H1 (cell line): ENCODE measurements at regions not wholly inside any gene's neighbourhood (a gene's known extent, or its start where the extent isn't known, plus 50 kb on each side); places are given as distances from the start of the nearest gene placed in this dataset.

ENCODE experiments used
- CTCF ChIA-PET: fragments of 300-600 bp; sonication (Branson Sonifier 250); formaldehyde crosslinking; loops from one replicate; lab custom pipeline; 2021; ENCODE audit not compliant: partially characterized antibody; lab: Charles Lee
- POLR2A ChIA-PET: fragments of 300-600 bp; sonication (Branson Sonifier 250); formaldehyde crosslinking; loops from one replicate; lab custom pipeline; 2021; ENCODE audit warnings: inconsistent platforms; ENCODE audit not compliant: partially characterized antibody; lab: Charles Lee
- DNase-seq, 2 experiments: peaks; one replicate each; pipeline versions ENCODE4 v3.0.0 to v3.0.0-alpha.2; 2010 to 2022; ENCODE audit warnings: low spot score in 2 of 2, low read depth in 1 of 2, mixed read lengths in 1 of 2
- FAIRE-seq: peaks from 2 replicates; lab custom pipeline; 2011; peaks lifted over from hg19 to GRCh38; lab: Jason Lieb, UNC
- H2AFZ ChIP-seq: 2 replicates; pipeline ENCODE4 v1.8.1; 2012; ENCODE audit warnings: low read length, inconsistent platforms
- H2AK5ac ChIP-seq: 2 replicates; pipeline ENCODE4 v1.6.1; 2013; ENCODE audit warnings: low read depth, low read length
- H2BK120ac ChIP-seq: replicated peaks from 2 replicates; pipeline ENCODE3; 2013; ENCODE audit warnings: low read depth, low read length, inconsistent platforms
- H2BK12ac ChIP-seq: 2 replicates; pipeline ENCODE4 v1.6.1; 2013; ENCODE audit warnings: low read depth, low read length
- H2BK15ac ChIP-seq: 2 replicates; pipeline ENCODE4 v1.6.1; 2013; ENCODE audit warnings: low read length
- H2BK20ac ChIP-seq: 2 replicates; pipeline ENCODE4 v1.6.1; 2013; ENCODE audit warnings: low read length
- H2BK5ac ChIP-seq: 2 replicates; pipeline ENCODE4 v1.6.1; 2013; ENCODE audit warnings: low read depth, low read length
- H3K14ac ChIP-seq: 2 replicates; pipeline ENCODE4 v1.6.1; 2013; ENCODE audit warnings: inconsistent platforms; ENCODE audit not compliant: insufficient read length
- H3K18ac ChIP-seq: 2 replicates; pipeline ENCODE4 v1.6.1; 2013; ENCODE audit warnings: low read length; ENCODE audit errors: extremely low read depth
- H3K23ac ChIP-seq: 2 replicates; pipeline ENCODE4 v1.6.1; 2013; ENCODE audit warnings: inconsistent platforms; ENCODE audit not compliant: insufficient read length
- H3K23me2 ChIP-seq: 2 replicates; pipeline ENCODE4 v1.6.1; 2013; ENCODE audit warnings: low read depth, low read length
- H3K27ac ChIP-seq: 2 replicates; pipeline ENCODE4 v1.6.1; 2011; ENCODE audit warnings: low read depth, low read length, inconsistent platforms
- H3K27me3 ChIP-seq, 4 experiments: replicated peaks in 1 of 4; 1 replicate in 1 of 4; 2 replicates in 3 of 4; pipeline versions ENCODE4 v1.6.1 to v1.8.1; 2011 to 2013; ENCODE audit warnings: low read length in 3 of 4, mild to moderate bottlenecking in 3 of 4, inconsistent platforms in 2 of 4, mixed read lengths in 2 of 4, moderate library complexity in 1 of 4; ENCODE audit not compliant: control insufficient read depth in 3 of 4, insufficient read depth in 3 of 4; ENCODE audit errors: extremely low read depth in 1 of 4
- H3K36me3 ChIP-seq, 4 experiments: 2 replicates each; pipeline versions ENCODE4 v1.6.1 to v1.8.1; 2011 to 2013; ENCODE audit warnings: mild to moderate bottlenecking in 4 of 4, low read length in 3 of 4, moderate library complexity in 2 of 4, control low read depth in 1 of 4, inconsistent platforms in 1 of 4; ENCODE audit not compliant: insufficient read depth in 4 of 4, control insufficient read depth in 2 of 4
- H3K4ac ChIP-seq: replicated peaks from 2 replicates; pipeline ENCODE3; 2013; ENCODE audit warnings: low read length, low read depth, mixed read lengths, inconsistent platforms; ENCODE audit not compliant: insufficient read length
- H3K4me1 ChIP-seq, 4 experiments: replicated peaks in 1 of 4; 1 replicate in 1 of 4; 2 replicates in 3 of 4; pipeline versions ENCODE4 v1.6.1 to v1.8.1; 2011 to 2013; ENCODE audit warnings: low read length in 3 of 4, inconsistent platforms in 2 of 4, mixed read lengths in 1 of 4; ENCODE audit not compliant: insufficient read depth in 4 of 4, control insufficient read depth in 3 of 4
- H3K4me2 ChIP-seq, 2 experiments: 2 replicates each; pipeline versions ENCODE4 v1.6.1 to v1.8.1; 2011 to 2013; ENCODE audit warnings: low read depth in 2 of 2, low read length in 2 of 2, control low read depth in 1 of 2, inconsistent platforms in 1 of 2, mild to moderate bottlenecking in 1 of 2; ENCODE audit not compliant: insufficient read depth in 1 of 2
- H3K4me3 ChIP-seq, 4 experiments: fragments of 200-600, 300-600 bp in 1 of 4; sonication (generic), shearing (Covaris generic), sonication (Bioruptor Twin) in 1 of 4; 2 replicates each; pipeline versions ENCODE4 v1.5.1 to v1.8.1; 2011 to 2016; ENCODE audit warnings: low read length in 4 of 4, low read depth in 3 of 4, control low read depth in 2 of 4, inconsistent platforms in 2 of 4, mild to moderate bottlenecking in 2 of 4, mixed read lengths in 1 of 4, moderate library complexity in 1 of 4; ENCODE audit not compliant: insufficient read depth in 2 of 4; ENCODE audit errors: extremely low read depth in 1 of 4
- H3K56ac ChIP-seq: replicated peaks from 2 replicates; pipeline ENCODE3; 2013; ENCODE audit warnings: low read depth, mild to moderate bottlenecking, mixed read lengths, low read length, inconsistent platforms; ENCODE audit not compliant: insufficient read length
- H3K79me1 ChIP-seq: 2 replicates; pipeline ENCODE4 v1.6.1; 2013; ENCODE audit warnings: low read depth, low read length, control low read depth
- H3K79me2 ChIP-seq, 2 experiments: 2 replicates each; pipeline versions ENCODE4 v1.6.1 to v1.8.1; 2012 to 2013; ENCODE audit warnings: low read length in 2 of 2, mild to moderate bottlenecking in 2 of 2, inconsistent platforms in 1 of 2; ENCODE audit not compliant: insufficient read depth in 2 of 2, control insufficient read depth in 1 of 2
- H3K9ac ChIP-seq, 4 experiments: replicated peaks in 1 of 4; 1 replicate in 1 of 4; 2 replicates in 3 of 4; pipeline versions ENCODE4 v1.6.1 to v1.8.1; 2011 to 2013; ENCODE audit warnings: low read depth in 3 of 4, low read length in 3 of 4, control low read depth in 2 of 4, mild to moderate bottlenecking in 2 of 4, moderate library complexity in 2 of 4, inconsistent platforms in 1 of 4; ENCODE audit errors: extremely low read depth in 1 of 4
- H3K9me3 ChIP-seq, 2 experiments: 2 replicates each; pipeline versions ENCODE4 v1.6.1 to v1.8.1; 2012 to 2013; ENCODE audit warnings: mild to moderate bottlenecking in 2 of 2, moderate library complexity in 2 of 2, control low read depth in 1 of 2, inconsistent platforms in 1 of 2, low read depth in 1 of 2, low read length in 1 of 2, mixed read lengths in 1 of 2; ENCODE audit not compliant: insufficient read depth in 2 of 2
- H4K20me1 ChIP-seq, 2 experiments: replicated peaks in 1 of 2; 2 replicates each; pipeline versions ENCODE3 to v1.8.1; 2011 to 2013; ENCODE audit warnings: inconsistent platforms in 2 of 2, low read length in 2 of 2, mild to moderate bottlenecking in 1 of 2; ENCODE audit not compliant: insufficient read depth in 2 of 2, control insufficient read depth in 1 of 2
- H4K5ac ChIP-seq: 2 replicates; pipeline ENCODE4 v1.6.1; 2013; ENCODE audit warnings: low read length, low read depth, mixed read lengths, inconsistent platforms; ENCODE audit not compliant: insufficient read length
- H4K8ac ChIP-seq: 2 replicates; pipeline ENCODE4 v1.8.0; 2013; ENCODE audit warnings: mild to moderate bottlenecking, moderate library complexity, low read length, inconsistent platforms; ENCODE audit not compliant: insufficient read depth; ENCODE audit errors: extremely low read depth
- H4K91ac ChIP-seq: replicated peaks from 2 replicates; pipeline ENCODE3; 2013; ENCODE audit warnings: low read length, mixed read lengths, inconsistent platforms; ENCODE audit not compliant: insufficient read length
- BRCA1 ChIP-seq: IDR thresholded peaks from 2 replicates; pipeline ENCODE4 v1.6.1; 2012; ENCODE audit warnings: low read depth, low read length, improper control_type of control experiment
- CREB1 ChIP-seq: IDR thresholded peaks from 2 replicates; pipeline ENCODE4 v1.6.1; 2012; ENCODE audit warnings: inconsistent platforms
- CTBP2 ChIP-seq: IDR thresholded peaks from 2 replicates; pipeline ENCODE4 v1.7.0; 2011; ENCODE audit warnings: borderline replicate concordance, mild to moderate bottlenecking, moderate library complexity, mixed read lengths, low read length; ENCODE audit not compliant: insufficient read depth, insufficient read length
- FOSL1 ChIP-seq: IDR thresholded peaks from 2 replicates; pipeline ENCODE4 v1.6.1; 2011; ENCODE audit warnings: mild to moderate bottlenecking, low read depth, low read length, moderate library complexity; ENCODE audit not compliant: insufficient read depth
- GABPA ChIP-seq: IDR thresholded peaks from 2 replicates; pipeline ENCODE4 v1.6.1; 2011; ENCODE audit warnings: mild to moderate bottlenecking, low read length, moderate library complexity, borderline replicate concordance; ENCODE audit not compliant: insufficient read depth
- POLR2A ChIP-seq, 2 experiments: IDR thresholded peaks; 1 replicate in 1 of 2; 2 replicates in 1 of 2; pipeline ENCODE4 v1.6.1; 2011; ENCODE audit warnings: low read depth in 2 of 2, low read length in 2 of 2, mild to moderate bottlenecking in 2 of 2; ENCODE audit errors: control extremely low read depth in 1 of 2
- POLR2AphosphoS5 ChIP-seq: IDR thresholded peaks from 2 replicates; pipeline ENCODE4 v1.6.1; 2011; ENCODE audit warnings: low read depth, low read length
- RFX5 ChIP-seq: IDR thresholded peaks from 2 replicates; pipeline ENCODE4 v1.6.1; 2011; ENCODE audit warnings: low read depth, low read length, improper control_type of control experiment, borderline replicate concordance
- RXRA ChIP-seq: IDR thresholded peaks from 2 replicates; pipeline ENCODE4 v1.6.1; 2011; ENCODE audit warnings: low read depth, mild to moderate bottlenecking, low read length, moderate library complexity; ENCODE audit not compliant: insufficient read depth
- SAP30 ChIP-seq: fragments of 300-600 bp; sonication (generic); IDR thresholded peaks from 2 replicates; pipeline ENCODE4 v1.7.1; 2012; ENCODE audit warnings: low read length, moderate library complexity, mild to moderate bottlenecking, inconsistent platforms; ENCODE audit not compliant: insufficient read depth, insufficient replicate concordance
- SIX5 ChIP-seq: IDR thresholded peaks from 2 replicates; pipeline ENCODE4 v1.6.1; 2011; ENCODE audit warnings: mild to moderate bottlenecking, low read depth, low read length
- SUZ12 ChIP-seq: fragments of 200-600 bp; sonication (generic); IDR thresholded peaks from 2 replicates; pipeline ENCODE4 v1.6.1; 2012; ENCODE audit warnings: mild to moderate bottlenecking, inconsistent platforms, low read length, moderate library complexity, mixed read lengths
- TAF1 ChIP-seq: IDR thresholded peaks from 2 replicates; pipeline ENCODE4 v1.6.1; 2011; ENCODE audit warnings: mild to moderate bottlenecking, low read depth, low read length
- TBP ChIP-seq: IDR thresholded peaks from 2 replicates; pipeline ENCODE4 v1.6.1; 2011; ENCODE audit warnings: low read depth, low read length, improper control_type of control experiment
- TCF12 ChIP-seq: IDR thresholded peaks from 2 replicates; pipeline ENCODE4 v1.6.1; 2011; ENCODE audit warnings: low read depth, mild to moderate bottlenecking, low read length
- USF2 ChIP-seq: IDR thresholded peaks from 2 replicates; pipeline ENCODE4 v1.6.1; 2011; ENCODE audit warnings: low read length, improper control_type of control experiment

GRCh38 chr20:24332956-24333355 is 136.5 kb upstream of the SYNDIG1 start:
- no peak overlapping the region for H3K18ac ChIP-seq
- no peaks in the 10 kb centered on the region for H3K4me1 ChIP-seq
- no peak overlapping the region for H3K27ac ChIP-seq
- H2BK15ac ChIP-seq: no peak overlapping the region
- no peak overlapping the region for H2BK5ac ChIP-seq
- no peak overlapping the region for H4K8ac ChIP-seq
- FAIRE-seq (no peak), DNase-seq (no peak)
- no peaks in the 10 kb centered on the region for H3K36me3 ChIP-seq
- H3K4me2 ChIP-seq: no peak overlapping the region
- no peak overlapping the region for H2BK12ac ChIP-seq
- no peak overlapping the region for H2AFZ ChIP-seq
- POLR2A ChIA-PET: no interaction called here
- CTCF ChIA-PET: no interaction called here
- no peak overlapping the region for H4K91ac ChIP-seq
- H3K9me3 ChIP-seq: no peaks in the 10 kb centered on the region
- H3K9ac ChIP-seq: no peak overlapping the region
- no peak overlapping the region for H2BK120ac ChIP-seq
- no peak overlapping the region for H4K5ac ChIP-seq
- H3K23ac ChIP-seq: no peak overlapping the region
- H3K56ac ChIP-seq: no peak overlapping the region
- H3K14ac ChIP-seq: no peak overlapping the region
- H2BK20ac ChIP-seq: no peak overlapping the region
- no peaks in the 10 kb centered on the region for H3K27me3 ChIP-seq
- H3K79me2 ChIP-seq: no peaks in the 10 kb centered on the region
- H3K79me1 ChIP-seq: no peaks in the 10 kb centered on the region
- H3K4me3 ChIP-seq: no peak overlapping the region
- TF ChIP-seq TAF1 (no peak), FOSL1 (no peak), SUZ12 (no peak), GABPA (no peak), BRCA1 (no peak), TCF12 (no peak), RXRA (no peak), RFX5 (no peak), USF2 (no peak), CTBP2 (no peak), SAP30 (no peak), SIX5 (no peak), POLR2AphosphoS5 (no peak), TBP (no peak), CREB1 (no peak), POLR2A (IDR thresholded peaks at IDR 0.05; ENCODE audit: control extremely low read depth in 1 of 2, low read depth in 2 of 2, low read length in 2 of 2) (no peak)
- peaks cover 0 to 3% of the 10 kb centered on the region in 2 experiments for H4K20me1 ChIP-seq
- no peak overlapping the region for H3K4ac ChIP-seq
- H2AK5ac ChIP-seq: no peak overlapping the region
- peaks cover 4% of the 10 kb centered on the region; the same call in 1 of the 2 replicates for H3K23me2 ChIP-seq
